ENCODE measurements at regions not wholly inside any gene's neighbourhood (a gene's known extent, or its start where the extent isn't known, plus 50 kb on each side); places are given as distances from the start of the nearest gene placed in this dataset.

GRCh38 chr1:220455559-220455958 is 72.4 kb upstream of the MARK1 start:
- TF ChIP-seq EZH2 (IDR thresholded peaks at IDR 0.05; ENCODE audit: insufficient read depth, poor library complexity, severe bottlenecking) (no peak), EZH2phosphoT487 (IDR thresholded peaks at IDR 0.05; ENCODE audit: insufficient read depth, low read depth) (no peak)
